A204.1 (cell line): ENCODE measurements at regions not wholly inside any gene's neighbourhood (a gene's known extent, or its start where the extent isn't known, plus 50 kb on each side); places are given as distances from the start of the nearest gene placed in this dataset.
"Not testable (repeated sequence)": the region's sequence is repeated elsewhere in the genome, so short reads cannot be mapped to it uniquely, and the experiment has no call there.

Experiments
- FAIRE-seq: peaks from 2 replicates; lab custom pipeline; 2012; peaks lifted over from hg19 to GRCh38; lab: Jason Lieb, UNC

DNA sequence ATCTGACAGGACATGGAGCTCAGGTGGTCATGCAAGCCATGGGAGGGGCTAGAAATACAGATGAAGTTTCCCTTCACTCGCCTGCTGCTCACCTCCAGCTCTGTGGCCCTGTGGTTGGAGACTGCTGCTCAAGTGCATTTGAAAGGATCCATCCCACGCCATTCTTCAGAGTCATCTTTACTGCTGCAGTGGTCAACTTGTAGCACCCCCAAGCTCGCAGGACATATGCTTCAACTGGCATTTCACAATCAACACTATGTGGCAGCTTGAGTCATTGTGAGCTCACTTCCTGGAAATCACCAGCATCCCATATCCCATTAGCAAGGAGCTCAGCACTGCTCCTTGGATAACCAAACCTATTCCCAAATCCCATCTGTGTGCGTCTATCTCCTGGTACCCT is 116.2 kb upstream of the TP53BP2 start:
- FAIRE-seq: not testable (repeated sequence)

DNA sequence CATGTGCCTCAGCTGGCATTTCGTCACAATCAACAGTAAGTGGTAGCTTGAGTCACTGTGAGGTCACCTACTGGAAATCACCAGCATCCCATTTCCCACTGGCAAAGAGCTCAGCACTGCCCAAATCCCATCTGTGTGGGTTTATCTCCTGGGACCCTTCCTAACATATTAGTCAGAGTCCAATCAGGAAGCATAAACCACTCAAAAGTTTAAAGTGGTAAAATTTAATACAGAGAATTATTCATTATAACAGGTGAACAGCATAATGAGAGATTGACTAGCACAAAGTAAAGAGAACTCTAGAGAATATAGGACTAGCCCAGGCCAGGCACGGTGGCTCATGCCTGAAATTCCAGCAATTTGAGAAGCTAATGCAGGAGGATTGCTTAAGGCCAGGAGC is 107.1 kb upstream of the TP53BP2 start:
- not testable (repeated sequence) for FAIRE-seq

DNA sequence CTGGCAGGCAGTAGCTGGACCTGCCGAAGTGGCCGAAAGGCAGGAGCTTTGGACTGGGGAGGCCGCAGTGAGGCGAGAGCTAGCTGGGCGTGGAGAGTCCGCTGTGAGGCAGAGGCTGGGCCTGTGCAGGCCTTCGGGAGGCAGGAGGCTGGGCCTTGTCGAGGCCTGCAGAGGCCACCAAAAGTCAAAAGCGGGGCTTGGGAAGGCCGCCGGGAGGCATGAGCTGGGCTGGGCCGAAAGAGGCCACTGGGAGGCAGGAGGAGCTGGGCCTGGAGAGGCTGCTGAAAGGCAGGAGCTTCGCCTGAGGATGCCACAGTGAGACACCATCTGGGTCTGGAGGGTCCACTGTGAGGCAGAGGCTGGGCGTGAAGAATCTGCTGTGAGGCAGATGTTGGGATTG is 105.8 kb upstream of the TP53BP2 start:
- not testable (repeated sequence) for FAIRE-seq

DNA sequence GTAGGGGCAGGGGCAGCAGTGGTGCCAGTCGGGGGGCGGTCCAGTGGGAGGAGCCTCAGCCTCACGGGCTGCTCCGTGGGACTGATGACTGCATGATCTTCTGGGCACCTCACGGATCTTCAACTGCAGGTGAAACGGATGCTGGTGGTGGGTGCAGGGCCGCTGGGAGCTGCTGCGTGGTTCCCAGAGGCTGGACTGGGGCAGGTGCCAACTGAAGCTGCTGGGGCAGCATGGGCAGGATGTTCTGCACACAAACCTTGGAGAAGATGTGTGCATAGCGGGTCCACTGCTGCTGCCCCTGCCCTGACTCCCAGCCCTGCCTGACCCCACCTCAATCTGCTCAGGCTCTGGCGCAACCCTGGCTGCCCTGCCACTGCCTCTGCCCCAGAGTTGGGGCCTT is 104.2 kb upstream of the TP53BP2 start:
- FAIRE-seq: not testable (repeated sequence)

DNA sequence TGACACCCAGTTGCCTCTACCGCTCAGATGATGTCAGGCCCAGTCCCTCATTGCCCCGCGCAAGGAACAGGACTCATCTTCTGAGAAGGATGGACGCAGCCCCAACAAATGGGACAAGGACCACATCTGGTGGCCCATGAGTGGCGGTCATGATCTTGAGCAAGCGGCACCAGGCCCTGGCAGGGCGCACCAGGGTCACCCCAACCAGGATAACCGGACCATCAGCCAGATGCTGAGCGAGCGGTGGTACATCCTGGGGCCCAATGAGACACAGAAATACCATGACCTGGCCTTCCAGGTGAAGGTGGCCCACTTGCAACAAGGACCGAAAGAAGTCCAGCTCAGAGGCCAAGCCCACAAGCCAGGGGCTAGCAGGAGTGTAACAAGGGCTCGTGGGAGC is 102.3 kb upstream of the TP53BP2 start:
- not testable (repeated sequence) for FAIRE-seq

DNA sequence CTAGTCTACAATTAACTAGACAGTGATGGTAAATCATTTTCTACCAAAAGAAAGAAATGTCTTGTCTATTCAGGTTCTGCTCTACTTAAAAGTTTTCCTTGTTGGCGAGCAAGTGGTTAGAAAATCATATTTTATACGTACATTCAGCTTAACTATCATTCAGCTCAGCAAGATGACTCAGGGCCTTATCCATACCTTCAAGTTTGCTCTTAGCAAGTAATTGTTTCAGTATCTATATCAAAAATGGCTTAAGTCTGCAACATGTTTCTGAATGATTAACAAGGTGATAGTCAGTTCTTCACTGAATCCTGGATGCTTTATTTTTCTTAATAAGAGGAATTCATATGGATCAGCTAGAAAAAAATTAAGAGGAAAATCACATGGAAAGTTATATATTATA is 90.8 kb upstream of the TP53BP2 start:
- FAIRE-seq: not testable (repeated sequence)

DNA sequence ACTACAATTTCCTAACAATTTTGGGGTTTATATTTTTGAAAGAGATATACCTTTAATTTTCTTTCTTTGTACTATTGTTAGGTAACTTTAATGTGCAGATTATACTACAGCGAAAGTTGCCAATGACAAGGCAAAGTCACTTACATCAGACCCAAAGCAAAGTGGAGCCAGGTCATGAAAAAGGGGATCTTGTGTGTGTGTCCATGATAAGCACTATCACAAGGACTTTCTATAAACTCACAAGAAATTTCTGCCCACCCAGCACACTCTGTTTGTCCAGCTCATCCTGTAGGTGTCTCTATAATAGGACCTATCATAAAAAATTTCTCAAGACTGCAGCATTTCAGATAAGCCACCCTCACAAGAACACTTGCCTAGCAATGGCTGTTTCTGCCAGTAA is 85.7 kb upstream of the TP53BP2 start:
- FAIRE-seq: not testable (repeated sequence)

DNA sequence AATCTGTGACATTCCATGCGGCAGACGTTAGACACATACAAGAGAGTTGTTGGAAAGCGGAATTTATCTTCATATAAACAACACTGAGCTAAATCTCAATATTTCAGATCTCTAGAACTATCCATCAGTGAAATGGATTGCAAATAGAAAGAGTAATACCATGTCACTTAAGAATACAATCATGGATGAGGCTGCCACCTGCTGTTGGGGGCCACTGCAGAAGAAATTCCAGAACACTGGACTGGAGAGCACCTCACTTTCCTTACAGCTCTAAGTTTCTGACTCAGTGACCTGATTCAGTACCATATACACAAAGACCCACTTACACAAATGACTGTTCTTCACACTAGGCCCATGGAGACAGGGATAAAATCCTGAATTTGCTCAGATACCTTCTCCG is 75.1 kb upstream of the TP53BP2 start:
- not testable (repeated sequence) for FAIRE-seq

DNA sequence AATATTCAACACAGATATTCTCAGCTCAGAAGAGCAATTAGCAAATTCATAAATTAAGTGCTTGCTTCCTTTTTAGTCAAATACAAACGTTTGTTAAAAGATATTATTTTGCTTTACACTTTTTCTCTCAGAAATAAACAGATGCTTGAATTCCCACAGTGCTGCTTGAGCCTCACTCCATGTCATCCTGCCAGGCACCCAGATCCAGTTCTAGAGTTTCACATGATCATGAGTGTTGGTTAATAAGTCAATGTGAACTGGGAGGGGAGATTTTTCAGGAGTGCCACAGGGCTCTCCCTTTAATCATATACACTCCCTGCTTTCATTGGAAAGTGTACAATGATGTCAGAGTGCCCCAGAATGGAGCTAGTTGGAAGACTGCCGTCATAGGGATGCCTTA is 69.7 kb upstream of the TP53BP2 start:
- FAIRE-seq: not testable (repeated sequence)

DNA sequence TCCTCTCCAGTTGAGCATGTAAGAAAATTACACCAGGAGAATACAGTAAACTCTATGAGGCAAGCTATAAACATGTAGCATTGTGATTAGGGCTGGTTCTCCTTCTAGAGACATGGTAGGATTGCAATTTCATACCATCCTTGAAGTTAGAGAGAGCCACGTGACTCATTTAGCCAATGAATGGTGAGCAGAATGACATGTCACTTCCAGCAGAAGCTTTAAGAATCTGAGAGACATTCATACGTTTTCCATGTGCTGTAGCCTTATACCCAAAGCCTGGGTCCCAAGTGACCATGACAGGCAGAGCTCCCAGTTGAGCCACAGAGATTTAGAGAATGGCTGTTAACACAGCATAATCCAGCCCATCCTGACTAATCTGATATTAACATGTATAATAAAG is 68.0 kb upstream of the TP53BP2 start:
- not testable (repeated sequence) for FAIRE-seq

DNA sequence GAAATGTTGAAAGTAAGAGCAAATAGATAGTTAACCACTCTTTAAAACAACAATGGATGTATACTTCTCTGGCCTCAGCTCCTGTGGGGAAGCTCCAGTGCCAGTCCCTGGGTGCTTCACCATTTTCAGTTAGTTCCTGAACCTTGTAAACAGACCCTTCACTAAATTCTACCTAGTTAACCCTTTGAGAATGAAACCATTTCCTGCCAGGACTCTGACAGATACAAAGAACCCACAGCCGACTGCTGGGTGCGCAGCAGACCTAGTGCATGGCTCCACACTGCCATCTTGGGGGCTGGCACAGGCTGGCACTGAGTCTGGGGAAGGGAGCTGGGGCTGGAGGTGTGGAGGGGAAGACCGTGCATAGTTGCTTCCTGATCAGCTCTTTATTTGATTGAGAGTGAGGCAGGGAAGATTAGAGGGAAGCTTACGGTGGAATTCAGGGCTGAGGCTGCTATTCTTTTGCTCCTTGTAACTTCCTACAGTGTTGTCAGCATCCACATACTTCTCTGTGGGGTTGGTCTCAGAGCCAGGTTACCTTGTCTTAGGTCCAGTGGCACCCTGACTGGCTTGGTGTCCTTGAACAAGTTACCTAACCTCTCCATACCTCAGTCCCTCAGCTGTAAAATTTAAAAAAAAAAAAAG is 62.3 kb upstream of the TP53BP2 start:
- FAIRE-seq: not testable (repeated sequence)

DNA sequence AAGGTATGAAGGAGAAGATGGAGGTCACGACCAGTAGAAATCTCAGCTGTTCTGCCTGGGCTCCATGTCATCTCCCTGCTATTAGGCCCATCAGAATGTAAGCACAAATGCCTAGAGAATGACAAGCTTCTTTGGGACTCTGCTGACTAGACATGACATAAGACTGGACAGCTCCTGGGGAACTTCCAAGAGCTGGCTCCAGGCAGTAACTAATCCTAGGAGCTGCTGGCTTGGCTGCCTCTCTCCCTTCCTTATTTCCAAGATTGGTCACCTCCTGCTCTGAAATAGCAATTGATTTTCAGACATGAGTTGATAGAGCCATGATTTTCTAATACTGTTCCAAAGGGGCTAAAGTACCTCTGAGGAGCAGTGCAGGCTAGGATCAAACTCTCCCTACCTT is 57.5 kb upstream of the TP53BP2 start:
- not testable (repeated sequence) for FAIRE-seq

DNA sequence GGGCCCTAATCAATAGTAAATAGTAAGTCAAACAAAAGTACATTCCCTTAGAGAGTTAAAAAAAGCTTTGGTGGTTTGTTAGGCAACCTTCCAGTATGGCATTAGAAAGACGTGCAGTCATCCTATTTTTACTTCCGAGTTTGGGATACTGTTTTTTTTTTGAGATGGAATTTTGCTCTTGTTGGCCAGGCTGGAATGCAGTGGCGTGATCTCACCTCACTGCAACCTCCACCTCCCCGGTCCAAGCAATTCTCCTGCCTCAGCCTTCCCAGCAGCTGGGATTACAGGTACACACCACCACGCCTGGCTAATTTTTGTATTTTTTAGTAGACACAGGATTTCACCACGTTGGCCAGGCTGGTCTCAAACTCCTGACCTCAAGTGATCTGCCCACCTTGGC is 54.0 kb upstream of the TP53BP2 start:
- FAIRE-seq: not testable (repeated sequence)

DNA sequence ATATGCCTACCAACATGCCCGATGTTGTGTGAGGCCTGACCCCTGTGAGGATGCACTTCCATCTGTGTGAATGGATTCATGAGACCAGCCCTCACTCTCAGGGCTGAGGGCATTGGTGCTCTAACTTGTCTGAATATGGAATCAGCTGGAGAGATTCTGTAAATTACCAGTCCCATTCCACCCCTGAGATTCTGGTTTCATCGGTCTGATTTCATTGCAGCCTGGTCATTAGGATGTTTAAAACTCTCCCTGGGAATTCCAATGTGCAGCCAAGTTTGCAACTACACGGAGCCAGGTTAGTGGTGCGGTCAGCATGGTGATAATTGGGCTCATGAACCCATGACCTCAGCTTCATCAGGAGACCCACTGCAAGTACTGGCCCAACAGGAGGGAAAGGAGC is 51.4 kb upstream of the TP53BP2 start:
- FAIRE-seq: not testable (repeated sequence)

DNA sequence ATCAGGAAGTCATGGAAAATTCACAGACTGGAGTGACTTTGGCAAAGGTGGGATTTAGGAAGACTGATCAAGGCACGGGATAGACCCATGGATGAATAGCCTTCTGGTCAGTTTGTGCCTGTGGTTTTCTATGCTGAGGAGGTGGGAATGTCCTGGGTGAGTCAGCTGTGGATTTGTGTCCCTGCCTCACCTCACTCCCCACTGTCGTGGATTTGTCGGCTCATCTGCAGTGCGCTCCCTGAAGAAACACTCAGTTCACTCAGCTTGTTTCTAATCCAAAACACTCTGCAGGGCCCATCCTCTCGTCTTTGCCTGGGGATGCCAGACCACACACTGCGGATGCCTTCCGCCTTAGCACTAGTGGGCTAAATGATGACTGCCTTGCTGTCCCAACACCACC is 50.2 kb upstream of the TP53BP2 start:
- not testable (repeated sequence) for FAIRE-seq
